CD8-positive, alpha-beta memory T cell (primary cell): ENCODE measurements at regions not wholly inside any gene's neighbourhood (a gene's known extent, or its start where the extent isn't known, plus 50 kb on each side); places are given as distances from the start of the nearest gene placed in this dataset.

Experiments
- CTCF ChIA-PET: fragments of 350-600 bp; sonication (Branson Sonifier 250); formaldehyde crosslinking; loops from one replicate; lab custom pipeline; 2021; ENCODE audit warnings: antibody characterized with exemption; lab: Charles Lee
- POLR2A ChIA-PET: fragments of 350-600 bp; sonication (Branson Sonifier 250); formaldehyde crosslinking; loops from one replicate; lab custom pipeline; 2021; ENCODE audit warnings: antibody characterized with exemption; lab: Charles Lee
- DNase-seq, 5 donors: peaks; one replicate each; pipeline versions ENCODE4 v3.0.0 to v3.0.0-alpha.2; 2020 to 2022; ENCODE audit warnings: mixed read lengths in 1 of 5
- H3K27ac ChIP-seq: one replicate; pipeline ENCODE4 v1.7.0; 2013; ENCODE audit warnings: low read depth, mild to moderate bottlenecking, low read length, moderate library complexity
- H3K27me3 ChIP-seq: 2 replicates; pipeline ENCODE4 v1.7.0; 2013; ENCODE audit warnings: low read length, mild to moderate bottlenecking; ENCODE audit not compliant: insufficient read depth, poor library complexity, severe bottlenecking
- H3K36me3 ChIP-seq: 2 replicates; pipeline ENCODE4 v1.7.0; 2013; ENCODE audit warnings: mild to moderate bottlenecking, low read length, moderate library complexity; ENCODE audit not compliant: insufficient read depth
- H3K4me1 ChIP-seq: 2 replicates; pipeline ENCODE4 v1.7.0; 2013; ENCODE audit warnings: mild to moderate bottlenecking, low read length, moderate library complexity; ENCODE audit not compliant: insufficient read depth
- H3K4me3 ChIP-seq: 2 replicates; pipeline ENCODE4 v1.7.0; 2013; ENCODE audit warnings: mild to moderate bottlenecking, low read length
- H3K9me3 ChIP-seq: 2 replicates; pipeline ENCODE4 v1.7.0; 2013; ENCODE audit warnings: mild to moderate bottlenecking, low read length
- H3K27ac Mint-ChIP-seq, 8 donors: one replicate each; pipeline ENCODE4 v1.8.0; 2020 to 2021; ENCODE audit warnings: mixed read lengths in 8 of 8, mild to moderate bottlenecking in 6 of 8, inconsistent platforms in 3 of 8, moderate library complexity in 3 of 8
- H3K27me3 Mint-ChIP-seq, 2 donors: one replicate each; pipeline ENCODE4 v1.8.0; 2020 to 2021; ENCODE audit warnings: mixed read lengths in 2 of 2, mild to moderate bottlenecking in 1 of 2, moderate library complexity in 1 of 2
- H3K36me3 Mint-ChIP-seq, 3 donors: one replicate each; pipeline ENCODE4 v1.8.0; 2020 to 2021; ENCODE audit warnings: mixed read lengths in 3 of 3, inconsistent platforms in 1 of 3, mild to moderate bottlenecking in 1 of 3
- H3K4me1 Mint-ChIP-seq, 3 donors: one replicate each; pipeline ENCODE4 v1.8.0; 2020 to 2021; ENCODE audit warnings: mixed read lengths in 3 of 3, inconsistent platforms in 1 of 3, mild to moderate bottlenecking in 1 of 3
- H3K4me3 Mint-ChIP-seq, 7 donors: one replicate each; pipeline ENCODE4 v1.8.0; 2020 to 2021; ENCODE audit warnings: mixed read lengths in 7 of 7, mild to moderate bottlenecking in 6 of 7, moderate library complexity in 4 of 7, inconsistent platforms in 2 of 7
- H3K9me3 Mint-ChIP-seq, 5 donors: one replicate each; pipeline ENCODE4 v1.8.0; 2020 to 2022; ENCODE audit warnings: mixed read lengths in 5 of 5, mild to moderate bottlenecking in 3 of 5, moderate library complexity in 2 of 5, inconsistent platforms in 1 of 5

GRCh38 chr1:229973297-229973612 lies 93.8 kb upstream of the GALNT2 start:
- peaks cover 7% of the 10 kb centered on the region in 2 donors for H3K27me3 Mint-ChIP-seq
- H3K27ac ChIP-seq = no peak overlapping the region
- peaks cover 0 to 7% (median 2%) of the 10 kb centered on the region in 5 donors for H3K9me3 Mint-ChIP-seq
- no peaks in the 10 kb centered on the region for H3K9me3 ChIP-seq
- no peak overlapping the region for H3K27ac Mint-ChIP-seq
- H3K27me3 ChIP-seq = no peaks in the 10 kb centered on the region
- ChIA-PET POLR2A (no interaction called here), CTCF (no interaction called here)
- no peaks in the 10 kb centered on the region for H3K36me3 ChIP-seq
- no peak for DNase-seq
- no peak overlapping the region for H3K4me3 ChIP-seq
- no peak overlapping the region for H3K4me3 Mint-ChIP-seq
- H3K4me1 ChIP-seq = no peaks in the 10 kb centered on the region
- peaks cover 0 to 5% (median 0%) of the 10 kb centered on the region in 3 donors for H3K36me3 Mint-ChIP-seq
- no peaks in the 10 kb centered on the region for H3K4me1 Mint-ChIP-seq

GRCh38 chr1:229975047-229975446 lies 92.0 kb upstream of the GALNT2 start:
- Mint-ChIP-seq H3K9me3 (peaks cover 0 to 7% (median 2%) of the 10 kb centered on the region in 5 donors), H3K27me3 (peaks cover 7 to 13% of the 10 kb centered on the region in 2 donors), H3K4me3 (no peak overlapping the region), H3K27ac (no peak overlapping the region), H3K36me3 (peaks cover 0 to 5% (median 0%) of the 10 kb centered on the region in 3 donors), H3K4me1 (no peaks in the 10 kb centered on the region)
- Histone ChIP-seq H3K4me3 (no peak overlapping the region), H3K4me1 (no peaks in the 10 kb centered on the region), H3K9me3 (no peaks in the 10 kb centered on the region), H3K27me3 (no peaks in the 10 kb centered on the region), H3K27ac (no peak overlapping the region), H3K36me3 (no peaks in the 10 kb centered on the region)
- ChIA-PET POLR2A (no interaction called here), CTCF (no interaction called here)
- no peak for DNase-seq

GRCh38 chr1:229980009-229980408 lies 87.0 kb upstream of the GALNT2 start:
- no peaks in the 10 kb centered on the region for H3K4me1 ChIP-seq
- DNase-seq = no peak
- H3K27ac ChIP-seq = no peak overlapping the region
- ChIA-PET CTCF (no interaction called here), POLR2A (no interaction called here)
- no peaks in the 10 kb centered on the region for H3K36me3 ChIP-seq
- no peak overlapping the region for H3K4me3 ChIP-seq
- H3K4me1 Mint-ChIP-seq = no peaks in the 10 kb centered on the region
- no peak overlapping the region for H3K27ac Mint-ChIP-seq
- peaks cover 0 to 5% (median 0%) of the 10 kb centered on the region in 3 donors for H3K36me3 Mint-ChIP-seq
- H3K27me3 ChIP-seq = no peaks in the 10 kb centered on the region
- peaks cover 0 to 7% (median 2%) of the 10 kb centered on the region in 5 donors for H3K9me3 Mint-ChIP-seq
- H3K9me3 ChIP-seq = no peaks in the 10 kb centered on the region
- peaks cover 9 to 19% of the 10 kb centered on the region in 2 donors for H3K27me3 Mint-ChIP-seq
- H3K4me3 Mint-ChIP-seq = no peak overlapping the region

GRCh38 chr1:229981736-229982135 lies 85.3 kb upstream of the GALNT2 start:
- Histone ChIP-seq H3K27me3 (no peaks in the 10 kb centered on the region), H3K4me3 (no peak overlapping the region), H3K9me3 (no peaks in the 10 kb centered on the region), H3K27ac (no peak overlapping the region), H3K4me1 (no peaks in the 10 kb centered on the region), H3K36me3 (no peaks in the 10 kb centered on the region)
- Mint-ChIP-seq H3K27ac (no peak overlapping the region), H3K36me3 (peaks cover 0 to 5% (median 0%) of the 10 kb centered on the region in 3 donors), H3K9me3 (no peaks in the 10 kb centered on the region), H3K27me3 (peaks cover 4 to 15% of the 10 kb centered on the region in 2 donors), H3K4me1 (no peaks in the 10 kb centered on the region), H3K4me3 (no peak overlapping the region)
- CTCF ChIA-PET = no interaction called here
- POLR2A ChIA-PET = no interaction called here
- no peak for DNase-seq

GRCh38 chr1:229984310-229984991 lies 82.6 kb upstream of the GALNT2 start:
- CTCF ChIA-PET = no interaction called here
- Histone ChIP-seq H3K4me3 (no peak overlapping the region), H3K9me3 (no peaks in the 10 kb centered on the region), H3K4me1 (no peaks in the 10 kb centered on the region), H3K36me3 (no peaks in the 10 kb centered on the region), H3K27me3 (no peaks in the 10 kb centered on the region), H3K27ac (no peak overlapping the region)
- Mint-ChIP-seq H3K9me3 (no peaks in the 10 kb centered on the region), H3K36me3 (no peaks in the 10 kb centered on the region), H3K27me3 (peaks cover 4 to 15% of the 10 kb centered on the region in 2 donors), H3K4me1 (no peaks in the 10 kb centered on the region), H3K4me3 (no peak overlapping the region), H3K27ac (no peak overlapping the region)
- POLR2A ChIA-PET = no interaction called here
- DNase-seq = no peak

GRCh38 chr1:229984992-229985612 lies 81.9 kb upstream of the GALNT2 start:
- DNase-seq = no peak
- no peak overlapping the region for H3K27ac Mint-ChIP-seq
- Histone ChIP-seq H3K36me3 (no peaks in the 10 kb centered on the region), H3K27ac (no peak overlapping the region), H3K9me3 (no peaks in the 10 kb centered on the region), H3K27me3 (no peaks in the 10 kb centered on the region), H3K4me3 (no peak overlapping the region), H3K4me1 (no peaks in the 10 kb centered on the region)
- ChIA-PET CTCF (no interaction called here), POLR2A (no interaction called here)
- no peaks in the 10 kb centered on the region for H3K9me3 Mint-ChIP-seq
- peaks cover 4 to 14% of the 10 kb centered on the region in 2 donors for H3K27me3 Mint-ChIP-seq
- H3K4me1 Mint-ChIP-seq = no peaks in the 10 kb centered on the region
- no peak overlapping the region for H3K4me3 Mint-ChIP-seq
- H3K36me3 Mint-ChIP-seq = no peaks in the 10 kb centered on the region

- Histone ChIP-seq H3K4me1 (no peaks in the 10 kb centered on the region), H3K9me3 (no peaks in the 10 kb centered on the region), H3K27ac (no peak overlapping the region), H3K27me3 (no peaks in the 10 kb centered on the region), H3K36me3 (no peaks in the 10 kb centered on the region), H3K4me3 (no peak overlapping the region)
- DNase-seq = no peak
- ChIA-PET CTCF (interaction anchor here (1.2 kb wide), 1 partner anchor 8 kb away, joined by 3 read pairs; no protein-coding TSS in a partner anchor), POLR2A (no interaction called here)
- Mint-ChIP-seq H3K36me3 (no peaks in the 10 kb centered on the region), H3K9me3 (no peaks in the 10 kb centered on the region), H3K27me3 (peaks cover 5 to 11% of the 10 kb centered on the region in 2 donors), H3K4me3 (no peak overlapping the region), H3K4me1 (no peaks in the 10 kb centered on the region), H3K27ac (no peak overlapping the region)
These were observed 81.4 kb upstream of the GALNT2 start for GRCh38 chr1:229985613-229986010.

GRCh38 chr1:229986737-229987337 lies 80.2 kb upstream of the GALNT2 start:
- no peak for DNase-seq
- Mint-ChIP-seq H3K36me3 (no peaks in the 10 kb centered on the region), H3K4me1 (no peaks in the 10 kb centered on the region), H3K4me3 (no peak overlapping the region), H3K27ac (no peak overlapping the region), H3K9me3 (no peaks in the 10 kb centered on the region), H3K27me3 (peaks cover 8% of the 10 kb centered on the region in 2 donors)
- ChIA-PET CTCF (interaction anchor here (1.2 kb wide), 2 partner anchors 9 to 13 kb away, joined by 3 read pairs; no protein-coding TSS in a partner anchor), POLR2A (interaction anchor here (0.6 kb wide), 1 partner anchor 147 kb away, joined by 3 read pairs; no protein-coding TSS in a partner anchor)
- no peaks in the 10 kb centered on the region for H3K4me1 ChIP-seq
- H3K4me3 ChIP-seq = no peak overlapping the region
- no peaks in the 10 kb centered on the region for H3K27me3 ChIP-seq
- H3K36me3 ChIP-seq = no peaks in the 10 kb centered on the region
- no peaks in the 10 kb centered on the region for H3K9me3 ChIP-seq
- H3K27ac ChIP-seq = no peak overlapping the region
